ENCODE measurements at regions not wholly inside any gene's neighbourhood (a gene's known extent, or its start where the extent isn't known, plus 50 kb on each side); places are given as distances from the start of the nearest gene placed in this dataset.

GRCh38 chr3:66703501-66703900, 202.7 kb upstream of the LRIG1 start:
- no peak for ATAC-seq (ENCODE audit: low read depth)
- Mint-ChIP-seq H3K27me3 (peaks cover 4% of the 10 kb centered on the region), H3K4me3 (no peak overlapping the region), H3K36me3 (no peaks in the 10 kb centered on the region), H3K9me3 (no peaks in the 10 kb centered on the region), H3K4me1 (no peaks in the 10 kb centered on the region), H3K27ac (no peak overlapping the region)
- POLR2A ChIA-PET = no interaction called here
- no peak for DNase-seq

- Mint-ChIP-seq H3K27ac (no peak overlapping the region), H3K4me1 (no peaks in the 10 kb centered on the region), H3K9me3 (no peaks in the 10 kb centered on the region), H3K36me3 (no peaks in the 10 kb centered on the region), H3K4me3 (no peak overlapping the region), H3K27me3 (peaks cover 4% of the 10 kb centered on the region)
- DNase-seq = no peak
- ATAC-seq (ENCODE audit: low read depth) = no peak
- POLR2A ChIA-PET = no interaction called here
Measured at GRCh38 chr3:66705076-66705475, 204.3 kb upstream of the LRIG1 start.

GRCh38 chr3:66706890-66707289, 206.1 kb upstream of the LRIG1 start:
- H3K27ac Mint-ChIP-seq = no peak overlapping the region
- no peaks in the 10 kb centered on the region for H3K36me3 Mint-ChIP-seq
- no peak overlapping the region for H3K4me3 Mint-ChIP-seq
- no peak for ATAC-seq (ENCODE audit: low read depth)
- peaks cover 4% of the 10 kb centered on the region for H3K27me3 Mint-ChIP-seq
- H3K9me3 Mint-ChIP-seq = no peaks in the 10 kb centered on the region
- H3K4me1 Mint-ChIP-seq = no peaks in the 10 kb centered on the region
- POLR2A ChIA-PET = no interaction called here
- DNase-seq = no peak

- DNase-seq = no peak
- no peak for ATAC-seq (ENCODE audit: low read depth)
- H3K27ac Mint-ChIP-seq = no peak overlapping the region
- no peaks in the 10 kb centered on the region for H3K4me1 Mint-ChIP-seq
- H3K27me3 Mint-ChIP-seq = peaks cover 2% of the 10 kb centered on the region
- no peak overlapping the region for H3K4me3 Mint-ChIP-seq
- POLR2A ChIA-PET = no interaction called here
- H3K36me3 Mint-ChIP-seq = no peaks in the 10 kb centered on the region
- no peaks in the 10 kb centered on the region for H3K9me3 Mint-ChIP-seq
Measured at GRCh38 chr3:66709532-66709931, 208.7 kb upstream of the LRIG1 start.

- Mint-ChIP-seq H3K4me1 (no peaks in the 10 kb centered on the region), H3K4me3 (no peak overlapping the region)
- POLR2A ChIA-PET = no interaction called here
Measured at GRCh38 chr3:66712210-66712609, 211.4 kb upstream of the LRIG1 start.

GRCh38 chr3:66713921-66714320, 213.1 kb upstream of the LRIG1 start:
- ATAC-seq (ENCODE audit: low read depth) (no peak), DNase-seq (no peak)
- H3K9me3 Mint-ChIP-seq = no peaks in the 10 kb centered on the region
- H3K27me3 Mint-ChIP-seq = peaks cover 3% of the 10 kb centered on the region
- no peak overlapping the region for H3K27ac Mint-ChIP-seq
- H3K4me3 Mint-ChIP-seq = no peak overlapping the region
- H3K36me3 Mint-ChIP-seq = no peaks in the 10 kb centered on the region
- POLR2A ChIA-PET = no interaction called here
- no peaks in the 10 kb centered on the region for H3K4me1 Mint-ChIP-seq

More at GRCh38 chr3:66712210-66712609, 211.4 kb upstream of the LRIG1 start:
- Mint-ChIP-seq H3K27ac (no peak overlapping the region), H3K27me3 (peaks cover 5% of the 10 kb centered on the region), H3K9me3 (no peaks in the 10 kb centered on the region), H3K36me3 (no peaks in the 10 kb centered on the region)
- ATAC-seq (ENCODE audit: low read depth) (no peak), DNase-seq (no peak)

GRCh38 chr3:66715806-66716205, 215.0 kb upstream of the LRIG1 start:
- Mint-ChIP-seq H3K9me3 (no peaks in the 10 kb centered on the region), H3K4me3 (no peak overlapping the region), H3K27ac (no peak overlapping the region), H3K27me3 (peaks cover 3% of the 10 kb centered on the region), H3K4me1 (no peaks in the 10 kb centered on the region), H3K36me3 (no peaks in the 10 kb centered on the region)
- POLR2A ChIA-PET = no interaction called here
- DNase-seq (no peak), ATAC-seq (ENCODE audit: low read depth) (no peak)

- H3K27ac Mint-ChIP-seq = no peak overlapping the region
- ATAC-seq (ENCODE audit: low read depth) (no peak), DNase-seq (no peak)
- H3K9me3 Mint-ChIP-seq = no peaks in the 10 kb centered on the region
- peaks cover under 1% of the 10 kb centered on the region for H3K4me1 Mint-ChIP-seq
- POLR2A ChIA-PET = no interaction called here
- peaks cover 10% of the 10 kb centered on the region for H3K27me3 Mint-ChIP-seq
- H3K4me3 Mint-ChIP-seq = no peak overlapping the region
- no peaks in the 10 kb centered on the region for H3K36me3 Mint-ChIP-seq
Measured at GRCh38 chr3:66717806-66718205, 217.0 kb upstream of the LRIG1 start.

- POLR2A ChIA-PET = no interaction called here
- Mint-ChIP-seq H3K36me3 (no peaks in the 10 kb centered on the region), H3K9me3 (no peaks in the 10 kb centered on the region), H3K27ac (no peak overlapping the region), H3K27me3 (peaks cover 17% of the 10 kb centered on the region), H3K4me3 (no peak overlapping the region), H3K4me1 (peaks cover 5% of the 10 kb centered on the region)
- ATAC-seq (ENCODE audit: low read depth) (no peak), DNase-seq (no peak)
Measured at GRCh38 chr3:66719796-66720356, 219.1 kb upstream of the LRIG1 start.

- Mint-ChIP-seq H3K9me3 (no peaks in the 10 kb centered on the region), H3K4me1 (peaks cover 5% of the 10 kb centered on the region), H3K4me3 (no peak overlapping the region), H3K27me3 (peaks cover 17% of the 10 kb centered on the region), H3K27ac (no peak overlapping the region), H3K36me3 (no peaks in the 10 kb centered on the region)
- DNase-seq = no peak
- ATAC-seq (ENCODE audit: low read depth) = no peak
- POLR2A ChIA-PET = no interaction called here
Measured at GRCh38 chr3:66720508-66720907, 219.7 kb upstream of the LRIG1 start.

- ATAC-seq (ENCODE audit: low read depth) (no peak), DNase-seq (no peak)
- H3K4me3 Mint-ChIP-seq = no peak overlapping the region
- H3K9me3 Mint-ChIP-seq = no peaks in the 10 kb centered on the region
- H3K36me3 Mint-ChIP-seq = no peaks in the 10 kb centered on the region
- H3K4me1 Mint-ChIP-seq = peaks cover 5% of the 10 kb centered on the region
- peaks cover 15% of the 10 kb centered on the region for H3K27me3 Mint-ChIP-seq
- POLR2A ChIA-PET = no interaction called here
- H3K27ac Mint-ChIP-seq = no peak overlapping the region
Measured at GRCh38 chr3:66722675-66723074, 221.9 kb upstream of the LRIG1 start.

- no peak for DNase-seq
- Mint-ChIP-seq H3K27me3 (peaks cover 17% of the 10 kb centered on the region), H3K36me3 (no peaks in the 10 kb centered on the region), H3K27ac (no peak overlapping the region), H3K4me3 (no peak overlapping the region), H3K9me3 (no peaks in the 10 kb centered on the region), H3K4me1 (peaks cover 5% of the 10 kb centered on the region)
- ATAC-seq (ENCODE audit: low read depth) = no peak
- POLR2A ChIA-PET = no interaction called here
Measured at GRCh38 chr3:66723231-66723630, 222.4 kb upstream of the LRIG1 start.

- no peaks in the 10 kb centered on the region for H3K36me3 Mint-ChIP-seq
- no peaks in the 10 kb centered on the region for H3K9me3 Mint-ChIP-seq
- H3K27me3 Mint-ChIP-seq = peaks cover 5% of the 10 kb centered on the region
- ATAC-seq (ENCODE audit: low read depth) (no peak), DNase-seq (no peak)
- no peaks in the 10 kb centered on the region for H3K4me1 Mint-ChIP-seq
- no peak overlapping the region for H3K4me3 Mint-ChIP-seq
- no peak overlapping the region for H3K27ac Mint-ChIP-seq
- POLR2A ChIA-PET = no interaction called here
Measured at GRCh38 chr3:66729687-66730393, 229.0 kb upstream of the LRIG1 start.

- H3K9me3 Mint-ChIP-seq = no peaks in the 10 kb centered on the region
- H3K4me1 Mint-ChIP-seq = no peaks in the 10 kb centered on the region
- peaks cover 2% of the 10 kb centered on the region for H3K27me3 Mint-ChIP-seq
- no peaks in the 10 kb centered on the region for H3K36me3 Mint-ChIP-seq
- no peak for DNase-seq
- H3K27ac Mint-ChIP-seq = no peak overlapping the region
- POLR2A ChIA-PET = no interaction called here
- no peak overlapping the region for H3K4me3 Mint-ChIP-seq
- no peak for ATAC-seq (ENCODE audit: low read depth)
Measured at GRCh38 chr3:66738625-66739365, 238.0 kb upstream of the LRIG1 start.

All from activated naive CD8-positive, alpha-beta T cell treated with anti-CD3 and anti-CD28 coated beads, Interleukin-2, amount 10 ng/mL, durations not matched to agents 7 days and 5 days (primary cell).